ENCODE measurements at regions not wholly inside any gene's neighbourhood (a gene's known extent, or its start where the extent isn't known, plus 50 kb on each side); places are given as distances from the start of the nearest gene placed in this dataset.

GRCh38 chr10:85259908-85260307, 931.5 kb downstream of the CCSER2 start:
- no peak overlapping the region for H3K4me2 ChIP-seq (ENCODE audit: extremely low read depth, insufficient read depth, low read length)
- no peak overlapping the region for H2AFZ ChIP-seq (ENCODE audit: low read length)
- no peak overlapping the region for H3K9ac ChIP-seq (ENCODE audit: insufficient read depth, low read length)
- H3K36me3 ChIP-seq (ENCODE audit: control insufficient read depth, insufficient read depth, low read length), result no peaks in the 10 kb centered on the region
- TF ChIP-seq EZH2 (IDR thresholded peaks at IDR 0.05; ENCODE audit: low read length, missing control alignments) (no peak), CTCF (conservative IDR thresholded peaks at IDR 0.05 in 1 of 2, IDR thresholded peaks at IDR 0.05 in 1 of 2; ENCODE audit: low read depth in 1 of 2, low read length in 2 of 2) (no peak)
- H3K27me3 ChIP-seq (ENCODE audit: control insufficient read depth, insufficient read depth, low read length), result no peaks in the 10 kb centered on the region
- H3K9me3 ChIP-seq (ENCODE audit: control insufficient read depth, insufficient read depth, low read depth, low read length), result no peaks in the 10 kb centered on the region
- H3K4me1 ChIP-seq (ENCODE audit: control insufficient read depth, extremely low read depth, insufficient read depth, low read length), result no peaks in the 10 kb centered on the region
- H3K27ac ChIP-seq (ENCODE audit: insufficient read depth, low read length), result no peak overlapping the region
- DNase-seq (ENCODE audit: low read depth in 2 of 2), result no peak
- H3K79me2 ChIP-seq (ENCODE audit: control insufficient read depth, insufficient read depth, low read length), result no peaks in the 10 kb centered on the region
- H3K4me3 ChIP-seq (replicated peaks in 1 of 4; ENCODE audit: control extremely low read depth in 1 of 4, insufficient read depth in 1 of 4, low read depth in 3 of 4, low read length in 4 of 4), result no peak overlapping the region
- no peaks in the 10 kb centered on the region for H4K20me1 ChIP-seq (ENCODE audit: control insufficient read depth, extremely low read depth, insufficient read depth, low read length)

- Histone ChIP-seq H3K9ac (ENCODE audit: insufficient read depth, low read length) (no peak overlapping the region), H4K20me1 (ENCODE audit: control insufficient read depth, extremely low read depth, insufficient read depth, low read length) (no peaks in the 10 kb centered on the region), H3K4me3 (replicated peaks in 1 of 4; ENCODE audit: control extremely low read depth in 1 of 4, insufficient read depth in 1 of 4, low read depth in 3 of 4, low read length in 4 of 4) (no peak overlapping the region), H3K9me3 (ENCODE audit: control insufficient read depth, insufficient read depth, low read depth, low read length) (no peaks in the 10 kb centered on the region), H3K4me2 (ENCODE audit: extremely low read depth, insufficient read depth, low read length) (no peak overlapping the region), H3K4me1 (ENCODE audit: control insufficient read depth, extremely low read depth, insufficient read depth, low read length) (no peaks in the 10 kb centered on the region), H3K27me3 (ENCODE audit: control insufficient read depth, insufficient read depth, low read length) (no peaks in the 10 kb centered on the region), H2AFZ (ENCODE audit: low read length) (no peak overlapping the region), H3K36me3 (ENCODE audit: control insufficient read depth, insufficient read depth, low read length) (no peaks in the 10 kb centered on the region), H3K79me2 (ENCODE audit: control insufficient read depth, insufficient read depth, low read length) (no peaks in the 10 kb centered on the region), H3K27ac (ENCODE audit: insufficient read depth, low read length) (no peak overlapping the region)
- TF ChIP-seq EZH2 (IDR thresholded peaks at IDR 0.05; ENCODE audit: low read length, missing control alignments), result no peak
- no peak for TF ChIP-seq CTCF (conservative IDR thresholded peaks at IDR 0.05 in 1 of 2, IDR thresholded peaks at IDR 0.05 in 1 of 2; ENCODE audit: low read depth in 1 of 2, low read length in 2 of 2)
- no peak for DNase-seq (ENCODE audit: low read depth in 2 of 2)
Measured at GRCh38 chr10:85262992-85263391, 934.6 kb downstream of the CCSER2 start.

GRCh38 chr10:85265121-85265520, 936.7 kb downstream of the CCSER2 start:
- no peak for TF ChIP-seq EZH2 (IDR thresholded peaks at IDR 0.05; ENCODE audit: low read length, missing control alignments)
- no peak for TF ChIP-seq CTCF (conservative IDR thresholded peaks at IDR 0.05 in 1 of 2, IDR thresholded peaks at IDR 0.05 in 1 of 2; ENCODE audit: low read depth in 1 of 2, low read length in 2 of 2)
- DNase-seq (ENCODE audit: low read depth in 2 of 2), result no peak
- Histone ChIP-seq H3K27ac (ENCODE audit: insufficient read depth, low read length) (no peak overlapping the region), H3K4me1 (ENCODE audit: control insufficient read depth, extremely low read depth, insufficient read depth, low read length) (no peaks in the 10 kb centered on the region), H3K9me3 (ENCODE audit: control insufficient read depth, insufficient read depth, low read depth, low read length) (no peaks in the 10 kb centered on the region), H2AFZ (ENCODE audit: low read length) (no peak overlapping the region), H3K36me3 (ENCODE audit: control insufficient read depth, insufficient read depth, low read length) (no peaks in the 10 kb centered on the region), H3K4me3 (replicated peaks in 1 of 4; ENCODE audit: control extremely low read depth in 1 of 4, insufficient read depth in 1 of 4, low read depth in 3 of 4, low read length in 4 of 4) (no peak overlapping the region), H3K27me3 (ENCODE audit: control insufficient read depth, insufficient read depth, low read length) (no peaks in the 10 kb centered on the region), H3K9ac (ENCODE audit: insufficient read depth, low read length) (no peak overlapping the region), H4K20me1 (ENCODE audit: control insufficient read depth, extremely low read depth, insufficient read depth, low read length) (no peaks in the 10 kb centered on the region), H3K79me2 (ENCODE audit: control insufficient read depth, insufficient read depth, low read length) (no peaks in the 10 kb centered on the region), H3K4me2 (ENCODE audit: extremely low read depth, insufficient read depth, low read length) (no peak overlapping the region)

All from fibroblast of lung (primary cell).